ENCODE measurements at regions not wholly inside any gene's neighbourhood (a gene's known extent, or its start where the extent isn't known, plus 50 kb on each side); places are given as distances from the start of the nearest gene placed in this dataset.
A peak's percentile ranks its signal among the peaks of the same experiment; 100 is the strongest.
"Not testable (repeated sequence)": the region's sequence is repeated elsewhere in the genome, so short reads cannot be mapped to it uniquely, and the experiment has no call there.

DNA sequence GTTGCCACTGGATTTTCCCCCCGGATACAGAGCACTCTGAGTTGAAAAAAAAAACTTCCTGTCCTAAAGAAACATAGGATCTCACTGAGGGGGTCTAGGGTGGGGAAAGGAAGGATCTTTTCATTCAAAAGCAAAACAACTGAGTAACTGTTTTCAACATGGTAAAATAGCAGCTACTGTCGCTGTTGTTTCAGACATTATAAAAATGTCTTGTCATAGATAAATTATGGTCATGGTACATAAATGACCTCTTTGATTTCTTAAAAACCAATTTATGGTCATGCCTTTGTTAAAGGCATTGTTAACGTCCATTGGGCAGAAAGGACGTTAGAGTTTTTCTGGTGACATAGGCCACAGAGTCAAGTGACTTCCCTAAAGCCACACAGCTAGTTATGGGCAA is 180.4 kb upstream of the DTNBP1 start:
- DNase-seq = no peak

DNA sequence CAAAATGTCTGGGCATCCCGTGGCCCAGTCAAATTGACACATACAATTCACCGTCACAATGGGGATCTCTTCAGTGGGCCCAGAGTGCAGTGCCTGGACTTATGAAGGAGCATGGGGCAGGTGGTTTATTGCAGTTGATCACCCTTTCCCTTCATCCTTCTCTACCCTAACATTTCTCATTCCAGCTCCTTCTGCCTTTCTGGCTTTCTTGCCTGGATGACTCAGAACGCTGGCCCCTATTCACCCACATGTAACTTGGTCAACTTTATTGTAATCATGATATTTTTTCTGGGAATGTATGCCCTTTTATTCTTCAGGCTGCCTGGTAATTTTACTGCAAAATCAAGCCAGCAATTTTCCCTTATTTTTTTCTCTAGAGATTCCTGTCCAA is 179.9 kb upstream of the DTNBP1 start:
- DNase-seq = no peak

GRCh38 chr6:15841937-15842726 is 179.3 kb upstream of the DTNBP1 start:
- peak in 1 of 56 donors; percentile 3 for DNase-seq

DNA sequence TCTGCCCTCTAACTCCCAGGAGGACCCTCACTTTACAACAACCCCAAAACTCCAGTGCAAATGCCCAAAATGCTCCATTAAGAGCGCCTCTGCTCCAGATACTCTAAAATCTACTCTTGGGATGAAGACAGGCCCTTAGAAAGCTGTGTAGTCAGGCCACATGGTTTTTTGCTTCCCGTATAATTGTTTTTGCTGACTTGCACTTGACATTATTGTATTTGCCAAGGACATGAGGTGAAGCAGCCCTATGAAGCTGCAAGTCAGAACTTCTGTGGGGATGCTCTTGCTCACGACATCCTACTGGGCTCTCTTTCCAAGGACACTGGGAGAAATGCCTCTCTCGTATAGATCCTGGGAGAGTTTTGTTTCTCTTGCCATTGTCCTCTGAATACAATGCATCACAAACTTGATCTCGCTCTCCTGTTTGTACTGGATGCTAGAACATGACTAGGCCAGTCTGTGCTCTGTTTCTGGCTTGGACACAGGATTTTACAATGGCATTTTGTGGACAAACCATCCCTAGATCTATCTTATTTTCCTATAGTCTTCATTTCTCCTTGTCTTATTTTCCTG is 177.2 kb upstream of the DTNBP1 start:
- DNase-seq = no peak

DNA sequence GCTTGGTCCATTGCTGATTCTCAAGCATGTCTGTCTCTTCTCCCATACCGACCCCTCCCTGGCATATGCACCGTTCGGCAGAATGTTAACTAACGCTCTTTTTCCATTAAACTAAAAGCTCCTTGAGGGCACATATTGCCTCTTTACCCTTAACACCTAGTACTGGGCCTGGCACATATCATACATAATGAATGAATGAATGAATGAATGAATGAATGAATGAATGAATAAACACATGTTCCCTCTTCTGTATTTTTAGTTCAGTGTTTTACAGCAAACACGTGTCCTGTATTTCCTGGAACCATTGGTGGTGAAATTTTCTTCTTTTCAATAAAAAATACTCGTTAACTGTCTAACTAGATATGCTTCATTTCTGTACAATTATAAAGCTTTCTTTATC is 174.4 kb upstream of the DTNBP1 start:
- DNase-seq = no peak

DNA sequence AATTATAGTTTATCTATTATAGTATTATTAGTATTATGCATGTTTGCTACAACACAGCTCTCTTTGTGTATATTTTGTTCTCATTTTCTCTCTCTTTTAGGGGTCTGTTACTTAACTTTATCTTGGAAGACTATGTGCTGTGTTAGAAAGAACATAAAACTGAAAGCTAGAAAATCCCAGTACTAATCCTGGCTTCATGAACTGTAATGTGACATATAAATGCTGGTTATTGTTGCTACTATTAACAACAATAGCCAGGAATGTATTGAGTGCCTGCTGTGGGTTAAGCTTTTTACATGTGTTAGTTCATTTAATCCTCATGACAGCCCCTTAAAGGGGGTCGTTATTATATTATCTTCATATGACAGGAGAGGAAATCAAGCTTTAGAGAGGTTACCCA is 170.0 kb upstream of the DTNBP1 start:
- DNase-seq = no peak

GRCh38 chr6:15829156-15829555 is 166.3 kb upstream of the DTNBP1 start:
- no peak for DNase-seq

- no peak for DNase-seq
Observed at GRCh38 chr6:15827496-15828255, 164.8 kb upstream of the DTNBP1 start.

- no peak for DNase-seq
Observed at GRCh38 chr6:15826814-15827318, 164.0 kb upstream of the DTNBP1 start.

- no peak for DNase-seq
Observed at GRCh38 chr6:15825332-15825930, 162.6 kb upstream of the DTNBP1 start.

DNA sequence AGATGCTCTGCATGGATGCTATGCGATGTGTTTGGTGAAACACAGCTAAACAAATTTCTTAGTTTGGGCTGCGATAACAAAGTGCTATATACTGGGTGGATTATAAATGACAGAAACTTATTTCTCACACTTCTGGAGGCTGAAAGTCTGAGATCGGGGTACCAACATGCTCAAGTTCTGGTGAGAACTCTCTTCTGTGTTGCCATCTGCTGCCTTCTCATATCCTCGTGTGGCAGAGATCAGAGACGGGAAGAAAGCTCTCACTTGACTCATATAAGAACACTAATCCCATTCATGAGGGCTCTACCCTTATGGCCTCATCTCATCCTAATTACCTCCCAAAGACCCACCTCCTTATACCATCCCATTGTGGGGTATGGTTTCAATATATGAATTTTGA is 162.0 kb upstream of the DTNBP1 start:
- no peak for DNase-seq

GRCh38 chr6:15823838-15824414 is 161.1 kb upstream of the DTNBP1 start:
- DNase-seq = no peak

- no peak for DNase-seq
Observed at GRCh38 chr6:15822835-15823234, 160.0 kb upstream of the DTNBP1 start.

- no peak for DNase-seq
Observed at GRCh38 chr6:15819841-15820240, 157.0 kb upstream of the DTNBP1 start.

GRCh38 chr6:15819226-15819625 is 156.4 kb upstream of the DTNBP1 start:
- no peak for DNase-seq

GRCh38 chr6:15818491-15818890 is 155.7 kb upstream of the DTNBP1 start:
- DNase-seq = no peak

GRCh38 chr6:15818044-15818443 is 155.2 kb upstream of the DTNBP1 start:
- DNase-seq = no peak

DNA sequence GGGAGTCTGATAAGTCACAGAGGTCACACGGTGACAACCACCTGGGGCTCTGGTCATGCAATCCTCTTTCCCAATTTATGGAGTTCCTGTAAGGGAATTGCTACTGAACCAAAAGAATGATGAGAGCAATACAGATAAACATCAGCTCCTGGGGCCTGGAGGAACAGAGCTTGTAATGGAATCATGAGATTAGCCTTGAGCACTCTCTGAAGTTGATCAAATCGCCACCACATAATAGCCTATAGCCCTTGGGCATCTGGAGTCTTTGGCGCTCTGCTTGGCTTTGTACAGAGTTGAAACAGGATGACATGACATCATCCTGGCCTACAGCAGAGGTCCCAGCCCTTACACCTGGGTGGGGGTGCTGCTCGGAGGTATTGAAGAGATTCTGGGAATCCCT is 154.3 kb upstream of the DTNBP1 start:
- no peak for DNase-seq

DNA sequence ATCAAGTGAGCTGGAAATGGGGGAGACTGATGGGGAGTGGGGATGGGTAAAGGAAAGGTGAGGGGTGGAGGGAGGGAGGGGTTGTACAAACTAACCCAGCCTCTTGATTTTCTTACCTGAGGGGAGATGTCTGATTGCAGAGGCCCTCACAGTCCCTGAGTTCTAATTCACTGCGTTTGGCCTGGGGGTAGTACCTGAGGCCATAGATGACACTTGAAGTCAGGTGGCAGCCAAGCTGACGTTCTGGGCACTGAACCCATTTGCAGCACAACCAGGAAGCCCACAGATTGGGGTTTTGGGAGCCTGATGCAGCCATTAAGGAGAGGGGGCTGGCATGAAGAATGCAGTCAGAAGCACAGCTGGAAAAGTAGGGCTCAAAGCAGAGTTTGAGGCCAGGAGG is 153.8 kb upstream of the DTNBP1 start:
- DNase-seq = no peak

- not testable (repeated sequence) for DNase-seq
Observed at GRCh38 chr6:15813698-15814097, 150.9 kb upstream of the DTNBP1 start.

- DNase-seq = no peak
Observed at GRCh38 chr6:15811107-15811506, 148.3 kb upstream of the DTNBP1 start.

DNA sequence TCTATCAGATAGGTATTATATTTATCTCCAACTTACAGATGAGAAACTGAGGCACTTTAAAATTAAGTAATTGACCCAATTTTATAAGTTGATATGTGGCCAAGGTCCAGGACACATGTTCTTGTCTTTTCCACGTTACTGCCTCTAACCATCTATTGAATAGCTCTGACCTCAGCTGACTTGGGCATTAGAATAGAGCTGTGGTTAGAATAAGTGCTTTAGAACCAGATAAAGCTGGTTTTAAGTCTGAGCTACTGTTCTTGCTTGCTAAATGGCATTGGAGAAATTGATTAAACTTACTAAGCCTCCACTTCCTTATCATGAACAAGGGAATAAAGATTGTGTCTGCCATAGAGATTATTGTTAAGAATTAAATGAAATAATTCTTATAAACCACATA is 147.8 kb upstream of the DTNBP1 start:
- DNase-seq = no peak
